ENCODE measurements at regions not wholly inside any gene's neighbourhood (a gene's known extent, or its start where the extent isn't known, plus 50 kb on each side); places are given as distances from the start of the nearest gene placed in this dataset.
"Not testable (repeated sequence)": the region's sequence is repeated elsewhere in the genome, so short reads cannot be mapped to it uniquely, and the experiment has no call there.

DNA sequence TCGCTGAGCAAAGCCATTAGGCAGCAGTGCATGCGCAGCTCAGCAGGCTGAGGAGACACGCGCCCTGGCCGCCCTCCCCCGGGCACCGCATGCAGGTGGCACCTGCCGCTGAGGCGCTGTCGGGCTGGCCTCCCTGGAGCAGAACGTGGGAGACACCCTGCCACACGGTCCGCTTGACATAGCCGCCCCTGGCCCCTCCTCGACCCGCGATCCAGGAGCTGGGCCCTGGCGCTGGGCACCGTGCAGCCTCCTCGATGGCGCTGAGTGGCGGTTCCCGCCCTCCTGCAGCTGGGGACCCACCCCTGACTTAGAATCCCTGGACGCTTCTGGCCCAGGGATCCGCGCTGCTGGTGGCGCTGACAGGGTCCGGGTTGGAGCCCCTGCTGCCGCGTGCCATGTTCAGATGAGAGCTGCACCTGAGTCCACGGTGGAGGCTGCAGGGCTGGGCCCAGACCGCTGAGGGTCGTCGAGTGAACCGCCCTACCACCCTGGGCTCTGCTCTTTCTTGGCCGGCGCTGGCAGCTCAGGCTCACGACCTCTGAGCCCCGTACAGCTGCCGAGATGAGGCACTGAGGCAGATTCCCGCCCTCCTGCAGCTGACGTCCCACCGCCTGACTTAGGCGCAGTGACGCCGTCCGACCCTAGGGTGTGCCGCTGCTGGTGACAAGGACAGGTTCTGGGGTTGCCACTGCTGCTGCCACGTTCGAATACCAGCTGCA lies 116.8 kb downstream of the OR13A1 start:
- DNase-seq: no peak

DNA sequence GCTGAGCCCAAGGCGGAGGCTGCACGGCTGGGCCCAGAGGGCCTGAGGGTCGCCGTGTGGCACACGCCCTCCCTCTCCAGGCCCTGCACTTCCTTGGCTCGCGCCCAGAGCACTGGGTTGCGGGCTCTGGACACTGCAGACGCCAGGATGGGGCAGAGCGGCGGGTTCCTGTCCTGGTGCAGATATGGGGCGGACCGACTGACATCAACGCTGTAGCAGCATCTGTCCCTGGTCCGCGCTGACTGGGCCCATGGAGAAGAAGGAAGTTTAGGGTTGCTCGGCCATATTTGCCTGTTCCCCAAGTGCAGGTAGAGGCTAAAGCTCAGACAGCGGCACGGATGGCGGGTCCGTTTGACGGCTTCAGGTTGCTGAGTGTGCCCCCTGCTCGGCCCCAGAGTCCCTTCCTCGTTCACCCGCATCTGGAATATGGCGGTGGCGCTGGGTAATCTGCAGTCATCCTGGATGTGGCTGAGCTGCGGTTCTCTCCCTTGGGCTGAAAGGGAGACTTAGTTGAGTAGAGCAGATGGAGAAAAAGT lies 116.1 kb downstream of the OR13A1 start:
- no peak for DNase-seq

DNA sequence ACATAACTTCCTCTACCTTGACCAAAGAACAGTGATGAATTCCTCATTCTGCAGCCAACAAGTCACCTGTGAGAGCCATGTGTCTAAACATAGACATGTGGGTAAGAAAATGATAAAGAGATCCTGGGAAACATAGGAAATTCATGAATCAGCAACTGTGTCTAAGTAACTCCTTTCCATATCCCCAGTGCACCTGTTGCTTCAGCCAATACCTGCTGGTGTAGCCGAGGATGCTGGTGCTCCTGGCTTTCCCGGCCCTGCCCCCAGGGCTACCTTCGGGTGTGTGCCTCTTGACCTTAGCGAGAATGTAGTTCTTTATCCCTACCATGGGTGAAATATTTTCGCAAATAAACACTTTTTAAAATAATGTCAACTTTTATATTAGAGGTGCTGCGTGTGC lies 114.1 kb downstream of the OR13A1 start:
- DNase-seq: no peak

DNA sequence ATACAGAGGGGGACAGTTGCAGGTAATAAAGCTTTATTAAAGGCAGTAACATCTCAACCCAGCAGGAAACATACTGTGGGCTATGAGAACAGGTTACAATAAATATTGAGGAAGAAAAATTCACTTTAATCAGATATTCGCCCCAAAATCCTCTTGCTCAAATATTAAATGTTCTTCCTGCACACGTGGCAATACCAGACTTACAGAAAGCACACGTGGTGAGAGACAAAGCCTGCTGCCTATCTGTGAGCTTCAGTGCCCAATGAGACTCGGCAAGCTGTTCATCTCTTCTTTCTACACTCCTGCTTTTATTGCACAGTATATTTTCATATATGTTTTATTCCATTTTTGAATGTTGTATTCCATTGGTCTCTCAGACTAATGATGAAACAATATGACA lies 113.2 kb downstream of the OR13A1 start:
- no peak for DNase-seq

DNA sequence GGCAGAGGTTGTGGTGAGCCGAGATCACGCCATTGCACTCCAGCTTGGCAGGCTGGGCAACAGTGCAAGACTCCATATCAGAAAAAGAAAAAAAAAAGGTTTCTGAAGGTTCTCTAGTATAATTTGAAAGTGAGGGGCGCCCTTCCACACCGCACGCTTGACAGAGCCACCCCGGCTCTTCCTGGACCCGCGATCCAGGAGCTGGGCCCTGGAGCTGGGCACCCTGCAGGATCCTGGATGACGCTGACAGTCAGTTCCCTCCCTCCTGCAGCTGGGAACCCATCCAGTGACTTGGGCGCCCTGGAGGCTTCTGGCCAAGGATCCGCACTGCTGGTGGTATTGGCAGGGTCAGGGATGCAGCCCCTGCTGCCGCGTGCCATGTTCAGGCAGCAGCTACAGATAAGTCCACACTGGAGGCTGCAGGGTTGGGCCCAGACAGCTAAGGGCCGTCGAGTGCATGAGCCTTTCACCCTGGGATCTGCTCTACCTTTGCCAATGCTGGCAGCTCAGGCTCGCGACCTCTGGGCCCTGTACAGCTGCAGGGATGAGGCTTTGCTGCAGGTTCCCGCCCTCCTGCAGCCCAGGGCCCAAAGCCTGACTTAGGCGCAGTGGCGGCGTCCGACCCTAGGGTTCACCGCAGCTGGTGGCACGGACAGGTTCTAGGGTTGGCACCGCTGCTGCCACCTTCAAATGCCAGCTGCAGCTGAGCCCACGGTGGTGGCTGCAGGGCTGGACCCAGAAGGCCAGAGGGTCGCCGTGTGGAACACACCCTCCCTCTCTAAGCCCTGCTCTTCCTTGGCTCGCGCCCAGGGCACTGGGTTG lies 110.2 kb downstream of the OR13A1 start:
- no peak for DNase-seq

DNA sequence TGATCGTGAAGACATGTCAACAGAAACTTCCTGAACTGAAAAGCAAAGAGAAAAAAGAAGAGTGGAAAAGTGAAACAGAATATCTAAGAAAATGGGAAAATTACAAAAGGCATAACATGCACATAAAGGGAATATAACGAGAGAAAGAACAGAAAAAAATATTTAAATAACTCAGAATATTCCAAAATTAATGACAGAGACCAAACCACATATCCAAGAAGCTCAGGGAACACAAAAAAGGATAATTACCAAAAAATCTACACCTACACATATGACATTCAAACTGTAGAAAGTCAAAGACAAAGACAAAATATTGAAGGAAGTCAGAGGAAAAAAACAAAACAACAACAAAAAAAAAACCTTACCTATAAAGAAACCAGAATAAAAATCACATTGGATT lies 105.5 kb downstream of the OR13A1 start:
- DNase-seq: no peak

DNA sequence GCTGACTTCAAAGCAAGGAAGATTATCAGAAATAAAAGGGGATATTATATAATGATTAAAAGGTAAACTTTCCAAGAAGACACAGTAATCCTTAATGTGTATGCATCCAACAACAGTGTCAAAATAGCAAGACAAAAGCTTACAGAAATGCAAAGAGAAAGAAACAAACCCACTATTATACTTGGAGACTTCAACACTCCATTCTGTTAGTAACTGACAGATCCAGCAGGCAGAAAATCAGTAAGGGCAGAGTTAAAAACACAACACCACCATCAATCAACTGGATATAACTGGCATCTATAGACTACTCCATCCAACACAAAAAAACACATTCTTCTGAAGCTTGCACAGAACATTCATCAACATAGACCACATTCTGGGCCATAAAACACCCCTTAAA lies 103.8 kb downstream of the OR13A1 start:
- no peak for DNase-seq

DNA sequence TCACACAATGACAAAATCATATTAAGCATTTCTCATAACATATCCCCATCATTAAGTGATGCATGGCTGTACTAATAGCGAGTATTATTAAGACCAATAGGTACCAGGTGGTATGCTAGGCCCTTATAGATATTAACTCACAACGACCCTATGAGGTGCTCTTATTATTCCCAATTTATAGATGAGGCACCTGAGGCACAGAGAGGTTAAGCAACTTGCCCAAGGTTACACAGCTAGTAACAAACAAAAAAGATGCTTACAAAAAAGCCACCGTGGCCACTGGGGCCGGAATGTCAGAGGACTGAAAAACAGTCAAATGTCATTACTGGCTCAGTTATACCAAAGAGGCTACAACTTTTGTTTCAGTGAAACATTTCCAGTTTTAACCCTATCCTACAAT lies 96.0 kb downstream of the OR13A1 start:
- no peak for DNase-seq

DNA sequence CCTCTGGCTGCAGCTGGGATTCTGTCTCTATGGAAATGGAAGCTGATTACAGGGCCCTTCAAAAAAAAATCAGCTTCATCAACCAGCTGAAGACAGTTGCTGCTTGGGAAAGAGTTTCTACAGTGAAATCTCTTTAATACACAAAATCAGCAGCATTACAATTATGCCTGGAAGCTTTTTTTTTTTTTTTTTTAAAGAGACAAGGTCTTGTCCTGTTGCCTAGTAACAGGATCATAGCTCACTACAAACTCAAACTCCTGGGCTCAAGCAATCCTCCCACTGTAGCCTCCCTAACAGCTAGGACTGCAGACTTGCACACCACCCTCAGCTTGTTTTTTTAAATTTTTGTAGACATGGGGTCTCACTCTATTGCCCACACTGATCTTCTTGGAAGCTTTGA lies 94.5 kb downstream of the OR13A1 start:
- no peak for DNase-seq

DNA sequence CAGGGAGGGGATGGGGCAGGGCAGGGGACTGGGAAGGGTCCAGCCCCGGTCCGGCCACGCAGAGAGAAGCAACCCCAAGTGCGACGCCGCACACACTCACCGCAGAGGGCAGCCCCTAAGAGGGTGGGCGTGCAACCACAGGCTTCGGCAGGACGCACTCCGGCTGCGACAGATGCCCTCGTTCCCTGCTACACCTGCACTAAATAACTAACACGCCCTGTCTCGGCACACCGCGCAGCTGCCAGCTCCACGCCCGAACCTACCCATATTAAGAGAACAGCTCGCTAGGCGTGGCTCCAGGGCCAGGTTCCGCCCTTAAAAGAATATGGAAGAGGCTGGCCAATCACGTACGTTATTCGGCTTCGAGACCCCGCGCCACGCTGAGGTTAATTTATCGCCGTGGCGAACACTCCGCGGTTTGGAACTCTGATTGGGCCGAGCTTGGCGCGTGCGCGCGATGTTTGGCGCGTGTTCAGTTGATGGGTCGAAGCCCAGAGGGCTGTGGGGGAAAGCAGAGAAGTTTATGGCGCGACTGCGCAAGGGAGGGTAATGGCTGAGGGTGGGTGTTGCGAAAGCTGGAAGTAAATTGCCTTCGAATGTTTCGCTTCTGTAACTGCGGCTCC lies 91.1 kb downstream of the OR13A1 start:
- DNase-seq: no peak

DNA sequence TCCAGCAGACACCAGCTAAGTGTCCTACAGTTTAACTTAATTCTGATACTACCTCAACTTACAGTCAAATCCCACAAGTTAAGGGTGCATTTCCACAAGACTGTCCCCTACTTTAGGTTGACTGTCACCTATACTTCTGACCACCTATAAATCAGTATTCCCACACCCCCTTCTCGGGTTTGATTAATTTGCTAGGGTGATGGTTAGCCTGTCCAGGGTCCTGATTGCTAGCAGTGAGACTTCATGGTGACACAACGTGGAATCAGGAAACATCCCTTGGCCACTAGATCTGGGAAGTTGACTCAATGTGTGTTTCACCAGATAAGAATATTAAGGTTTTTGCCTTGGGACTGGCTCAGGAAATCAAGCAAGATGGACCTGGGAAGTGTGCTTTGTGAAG lies 88.4 kb downstream of the OR13A1 start:
- no peak for DNase-seq

DNA sequence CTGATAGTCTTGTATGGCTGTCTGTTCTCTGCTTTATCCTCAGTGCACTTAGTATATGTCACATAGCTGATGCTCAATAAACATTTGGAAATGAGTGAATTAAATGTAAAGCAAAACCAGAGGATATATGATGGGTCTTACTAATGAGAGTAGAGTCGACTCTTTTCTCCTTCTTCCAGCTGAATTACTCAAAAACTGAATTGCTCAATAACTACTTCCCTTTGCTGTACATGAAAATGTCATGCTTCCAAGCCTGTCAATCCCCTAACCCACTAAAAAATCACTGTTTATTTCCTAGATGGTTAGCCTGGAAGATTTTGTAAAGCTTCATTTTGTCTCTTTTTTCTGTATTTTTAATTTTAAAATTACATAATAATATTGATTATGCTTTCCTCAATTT lies 88.0 kb downstream of the OR13A1 start:
- no peak for DNase-seq

DNA sequence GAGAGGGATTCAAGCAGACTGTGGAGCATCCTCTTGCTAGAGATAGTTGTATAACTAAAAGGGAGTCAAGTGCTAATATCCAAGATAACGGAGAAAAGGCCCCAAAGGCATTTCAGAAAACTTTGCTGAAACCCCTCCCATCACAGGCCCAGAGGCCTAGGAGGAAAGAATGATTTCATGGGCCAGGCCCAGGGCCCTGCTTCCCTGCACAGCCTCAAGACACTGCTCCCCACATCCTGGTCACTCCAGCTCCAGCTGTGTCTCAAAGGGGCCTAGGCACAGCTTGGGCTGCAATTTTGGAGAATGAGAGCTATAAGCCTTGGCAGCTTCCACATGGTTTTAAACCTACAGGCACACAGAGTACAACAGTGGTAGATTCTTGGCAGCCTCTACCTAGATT lies 85.6 kb downstream of the OR13A1 start:
- no peak for DNase-seq

DNA sequence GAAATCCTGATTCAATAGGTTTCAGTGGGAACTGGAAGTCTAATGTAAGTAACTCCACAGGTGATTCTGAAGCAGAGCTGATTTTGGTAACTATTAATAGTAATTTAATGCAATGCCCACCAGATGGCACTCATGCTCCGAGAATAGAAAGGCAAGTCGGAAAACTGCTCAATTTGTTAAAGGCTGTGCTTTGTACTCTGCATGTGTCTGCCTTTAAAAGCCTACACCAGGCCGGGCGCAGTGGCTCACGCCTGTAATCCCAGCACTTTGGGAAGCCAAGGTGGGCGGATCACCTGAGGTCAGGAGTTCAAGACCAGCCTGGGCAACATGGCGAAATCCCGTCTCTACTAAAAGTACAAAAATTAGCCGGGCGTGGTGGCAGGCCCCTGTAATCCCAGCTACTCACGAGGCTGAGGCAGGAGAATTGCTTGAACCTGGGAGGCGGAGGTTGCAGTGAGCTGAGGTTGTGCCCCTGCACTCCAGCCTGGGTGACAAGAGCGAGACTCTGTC lies 80.1 kb downstream of the OR13A1 start:
- DNase-seq: peak; percentile 77

DNA sequence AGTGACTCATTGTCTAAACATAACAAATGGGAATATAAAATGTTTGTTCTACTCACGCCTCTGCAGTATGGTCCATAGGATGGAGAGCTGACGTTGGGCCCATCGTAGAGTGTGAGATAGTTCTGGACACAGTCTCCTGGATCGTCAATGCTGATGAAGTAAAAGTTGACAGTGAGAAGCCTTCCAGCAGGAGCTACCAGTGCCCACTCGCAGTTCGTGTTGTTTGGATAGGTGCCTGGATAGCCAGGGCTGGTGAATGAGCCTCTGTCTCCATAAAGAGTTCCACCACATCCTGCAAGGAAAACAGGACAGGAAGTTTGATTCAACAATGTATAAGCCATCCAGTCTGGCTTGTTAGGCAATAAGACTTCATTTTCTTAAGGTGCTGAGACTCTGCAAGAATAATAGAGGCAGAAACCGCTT lies 79.6 kb downstream of the OR13A1 start:
- no peak for DNase-seq

DNA sequence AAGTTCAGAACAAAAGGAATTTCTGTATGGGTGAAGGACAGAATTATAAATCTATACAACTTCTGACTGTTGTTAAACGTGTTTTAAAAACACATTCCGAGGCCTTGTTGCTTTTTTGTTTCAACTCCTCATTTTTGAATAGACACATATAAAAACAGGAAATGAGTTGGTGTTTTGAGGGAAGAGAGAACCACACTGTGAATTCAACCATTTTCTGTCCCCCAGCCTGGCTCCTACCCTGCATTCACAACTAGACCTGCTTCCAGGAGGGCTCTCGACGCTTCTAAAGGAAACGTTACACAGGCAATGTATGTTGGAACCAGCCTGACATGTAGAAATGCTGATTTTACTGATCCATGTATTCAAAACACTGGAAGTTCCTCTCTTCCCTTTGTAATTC lies 76.5 kb downstream of the OR13A1 start:
- no peak for DNase-seq

DNA sequence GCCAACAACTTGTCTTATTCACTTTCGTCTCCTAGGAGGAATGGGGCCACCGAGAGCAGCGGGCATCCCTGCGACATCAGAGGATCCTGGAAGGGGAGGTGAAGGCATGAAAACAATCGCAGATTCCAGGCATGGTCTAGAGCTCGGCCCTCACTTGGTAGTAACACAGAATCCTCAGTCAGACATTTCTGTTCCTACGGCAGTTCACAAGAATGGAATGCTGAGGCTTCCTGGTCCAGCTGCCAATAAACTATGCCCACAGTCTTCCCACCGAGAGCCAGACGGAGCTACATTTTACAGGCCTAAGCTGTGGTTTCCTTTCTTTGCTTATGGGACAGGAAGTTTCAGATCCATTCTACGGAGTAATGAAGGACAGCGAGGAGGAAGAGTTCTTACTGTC lies 75.8 kb downstream of the OR13A1 start:
- peak; percentile 43 for DNase-seq

DNA sequence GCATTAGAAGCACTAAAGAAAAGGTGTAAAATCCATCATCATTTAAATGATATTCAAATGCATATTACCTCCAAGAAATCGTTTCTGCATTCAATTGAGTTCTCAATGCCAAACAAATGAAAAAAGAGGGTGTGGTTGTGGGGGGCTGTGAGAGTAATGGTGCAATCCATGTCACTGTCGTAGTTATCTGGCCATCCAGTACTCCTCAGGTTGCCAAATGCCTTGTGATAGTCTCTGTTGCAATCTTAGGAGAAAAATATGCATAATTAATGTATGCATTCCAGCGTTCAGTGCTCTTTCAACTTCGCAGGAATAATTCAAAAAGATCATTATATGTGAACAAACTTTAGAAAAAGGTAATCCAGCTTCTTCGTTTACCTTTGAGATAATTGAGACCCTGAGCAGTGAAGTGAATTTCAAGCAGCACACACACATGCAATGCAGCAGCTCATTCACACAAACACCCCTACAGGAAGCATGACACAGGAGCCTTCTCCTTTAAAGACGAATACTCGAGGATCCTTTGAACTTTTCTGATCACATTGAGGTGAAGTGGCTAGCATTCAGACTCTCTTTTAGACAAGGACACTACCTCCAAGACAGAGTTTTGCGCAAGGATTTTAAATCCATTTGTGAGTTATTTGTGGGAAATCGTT lies 73.4 kb downstream of the OR13A1 start:
- DNase-seq: no peak

DNA sequence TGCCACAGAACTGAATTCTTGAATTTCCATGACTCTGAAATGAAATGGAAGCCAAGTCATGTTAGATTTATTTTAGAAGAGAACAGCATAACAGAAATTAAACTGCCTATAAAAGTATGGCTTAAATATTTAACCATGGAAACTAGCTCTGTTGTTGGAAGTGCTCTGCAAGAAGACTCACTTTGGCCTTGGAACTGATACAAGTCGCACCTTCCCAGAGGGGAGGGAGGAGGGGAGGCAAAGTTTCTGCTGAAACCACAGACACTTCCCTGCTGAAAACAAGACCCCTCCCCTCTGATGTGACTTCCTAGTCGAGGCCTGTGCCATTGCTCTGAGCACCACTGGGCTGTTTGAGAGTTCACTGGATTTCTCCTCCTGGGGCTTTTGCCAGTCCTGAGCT lies 72.1 kb downstream of the OR13A1 start:
- no peak for DNase-seq

DNA sequence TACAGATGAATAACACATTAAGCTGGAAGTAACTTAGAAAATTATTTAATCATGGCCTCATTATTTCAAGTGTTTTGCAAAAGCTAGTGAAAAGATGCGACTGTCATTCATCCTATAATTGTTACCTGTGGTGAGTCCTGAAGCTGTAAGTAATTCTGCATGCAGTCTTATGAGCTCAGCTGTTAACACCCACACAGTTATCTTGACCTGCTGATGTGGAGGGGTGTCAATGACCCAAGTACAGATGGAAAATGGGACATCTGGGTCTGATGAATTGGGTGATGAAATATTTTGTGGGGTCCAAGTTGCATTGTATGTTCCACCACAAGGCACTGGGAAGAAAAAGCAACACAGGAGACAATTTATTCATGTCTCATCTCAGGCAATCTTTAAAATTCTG lies 68.9 kb downstream of the OR13A1 start:
- no peak for DNase-seq

DNA sequence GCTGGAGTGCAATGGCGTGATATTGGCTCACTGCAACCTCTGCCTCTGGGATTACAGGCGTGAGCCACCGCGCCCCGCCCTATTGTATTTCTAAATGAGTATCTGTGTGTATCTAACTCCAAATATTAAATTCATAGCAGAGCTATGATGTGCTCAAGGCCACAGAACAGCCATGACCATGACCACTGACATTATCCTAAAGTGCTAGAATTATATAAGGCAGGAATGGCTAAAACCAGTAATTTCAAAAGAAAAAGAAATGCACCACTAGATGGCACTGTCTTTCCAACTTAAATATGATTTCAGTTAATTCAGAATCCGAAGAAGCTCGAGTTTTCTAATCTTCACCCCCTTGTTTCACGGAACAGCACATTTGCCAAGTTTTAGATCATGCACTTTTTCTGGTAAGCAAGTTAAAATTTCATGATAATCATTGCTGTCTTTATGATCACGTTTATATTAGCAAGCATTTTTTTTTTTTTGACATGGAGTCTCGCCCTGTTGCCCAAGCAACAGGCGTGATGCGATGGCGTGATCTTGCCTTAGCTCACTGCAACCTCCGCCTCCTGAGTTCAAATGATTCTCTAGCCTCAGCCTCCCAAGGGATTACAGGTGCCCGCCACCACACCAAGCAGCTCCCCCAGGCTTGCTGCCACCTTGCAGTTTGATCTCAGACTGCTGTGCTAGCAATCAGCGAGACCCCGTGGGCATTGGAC lies 65.3 kb downstream of the OR13A1 start:
- DNase-seq: peak; percentile 58

DNA sequence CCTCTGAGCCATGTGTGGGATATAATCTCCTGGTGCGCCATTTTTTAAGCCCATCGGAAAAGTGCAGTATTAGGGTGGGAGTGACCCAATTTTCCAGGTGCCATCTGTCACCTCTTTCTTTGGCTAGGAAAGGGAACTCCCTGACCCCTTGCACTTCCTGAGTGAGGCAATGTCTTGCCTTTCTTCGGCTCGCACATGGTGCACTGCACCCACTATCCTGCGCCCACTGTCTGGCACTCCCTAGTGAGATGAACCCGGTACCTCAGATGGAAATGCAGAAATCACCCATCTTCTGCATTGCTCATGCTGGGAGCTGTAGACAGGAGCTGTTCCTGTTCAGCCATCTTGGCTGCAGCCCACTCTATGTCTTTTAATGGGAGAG lies 64.7 kb downstream of the OR13A1 start:
- DNase-seq: not testable (repeated sequence)
